GM10266 (cell line): ENCODE measurements at regions not wholly inside any gene's neighbourhood (a gene's known extent, or its start where the extent isn't known, plus 50 kb on each side); places are given as distances from the start of the nearest gene placed in this dataset.

Source experiments
- DNase-seq: peaks from one replicate; pipeline ENCODE4 v3.0.0; 2012; ENCODE audit errors: extremely low spot score
- TF ChIP-seq, protein P1 (sequence below): IDR thresholded peaks from 2 replicates; pipeline ENCODE4 v1.5.1; 2012; ENCODE audit warnings: mild to moderate bottlenecking, low read depth; ENCODE audit not compliant: control insufficient read depth, insufficient read depth; ENCODE audit errors: missing control alignments

DNA sequence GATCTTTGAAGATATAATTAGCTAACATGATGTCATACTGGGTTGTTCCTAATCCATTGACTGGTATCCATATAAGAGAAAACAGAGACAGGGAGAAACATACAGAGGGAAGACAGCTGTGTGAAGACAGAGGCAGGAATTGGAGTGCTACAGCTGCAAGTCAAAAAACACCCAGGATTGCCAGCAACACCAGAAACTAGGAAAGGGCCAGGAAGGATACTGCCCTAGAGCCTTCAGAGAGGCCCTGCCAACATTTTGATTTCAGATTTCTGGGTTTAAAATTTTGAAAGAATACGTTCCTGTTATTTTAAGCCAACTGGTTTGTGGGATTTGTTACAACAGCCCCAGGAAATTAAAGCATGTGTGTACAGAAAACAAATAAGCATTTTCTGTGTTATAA, 473.7 kb upstream of the FLRT2 start:
- DNase-seq, result no peak
- TF ChIP-seq, protein P1, sequence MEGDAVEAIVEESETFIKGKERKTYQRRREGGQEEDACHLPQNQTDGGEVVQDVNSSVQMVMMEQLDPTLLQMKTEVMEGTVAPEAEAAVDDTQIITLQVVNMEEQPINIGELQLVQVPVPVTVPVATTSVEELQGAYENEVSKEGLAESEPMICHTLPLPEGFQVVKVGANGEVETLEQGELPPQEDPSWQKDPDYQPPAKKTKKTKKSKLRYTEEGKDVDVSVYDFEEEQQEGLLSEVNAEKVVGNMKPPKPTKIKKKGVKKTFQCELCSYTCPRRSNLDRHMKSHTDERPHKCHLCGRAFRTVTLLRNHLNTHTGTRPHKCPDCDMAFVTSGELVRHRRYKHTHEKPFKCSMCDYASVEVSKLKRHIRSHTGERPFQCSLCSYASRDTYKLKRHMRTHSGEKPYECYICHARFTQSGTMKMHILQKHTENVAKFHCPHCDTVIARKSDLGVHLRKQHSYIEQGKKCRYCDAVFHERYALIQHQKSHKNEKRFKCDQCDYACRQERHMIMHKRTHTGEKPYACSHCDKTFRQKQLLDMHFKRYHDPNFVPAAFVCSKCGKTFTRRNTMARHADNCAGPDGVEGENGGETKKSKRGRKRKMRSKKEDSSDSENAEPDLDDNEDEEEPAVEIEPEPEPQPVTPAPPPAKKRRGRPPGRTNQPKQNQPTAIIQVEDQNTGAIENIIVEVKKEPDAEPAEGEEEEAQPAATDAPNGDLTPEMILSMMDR, result no peak

DNA sequence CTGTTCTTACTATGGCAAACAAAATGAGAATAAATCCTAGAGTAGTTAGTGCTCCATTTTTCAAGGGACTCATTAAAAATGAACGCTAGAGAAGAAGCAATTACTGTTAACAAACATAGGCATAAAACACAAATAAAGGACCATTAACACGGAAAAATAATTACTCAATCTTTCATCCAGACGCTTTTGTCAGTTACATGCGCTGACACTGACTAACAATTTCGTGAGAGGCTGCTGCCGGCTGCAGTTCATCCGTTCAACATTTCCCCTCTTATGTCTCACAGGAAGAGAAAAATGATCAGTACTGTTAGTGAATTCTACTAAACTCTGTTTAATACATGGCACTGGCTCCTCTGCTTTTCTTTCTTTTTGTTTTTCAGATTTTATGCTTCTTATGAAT, 472.7 kb upstream of the FLRT2 start:
- TF ChIP-seq, protein P1, result no peak
- DNase-seq, result no peak

DNA sequence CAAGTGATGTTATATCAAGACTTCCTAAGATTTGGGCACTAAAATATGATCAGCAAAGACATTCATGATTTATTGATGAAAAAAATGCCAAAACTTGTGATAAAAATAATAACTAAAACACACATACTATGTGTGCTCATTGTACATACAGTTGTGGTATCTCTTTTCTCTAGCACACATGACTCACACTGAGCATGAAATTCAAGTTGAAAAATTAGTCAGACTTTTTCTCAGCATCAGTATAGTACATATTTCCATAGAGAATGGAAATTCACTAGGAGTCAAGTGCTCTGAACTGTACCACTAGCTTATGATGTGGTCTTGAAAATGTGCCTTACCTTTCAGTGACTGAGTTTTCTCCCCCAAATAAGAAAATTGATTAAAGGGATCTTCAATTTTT, 471.8 kb upstream of the FLRT2 start:
- TF ChIP-seq, protein P1, result no peak
- DNase-seq, result no peak

DNA sequence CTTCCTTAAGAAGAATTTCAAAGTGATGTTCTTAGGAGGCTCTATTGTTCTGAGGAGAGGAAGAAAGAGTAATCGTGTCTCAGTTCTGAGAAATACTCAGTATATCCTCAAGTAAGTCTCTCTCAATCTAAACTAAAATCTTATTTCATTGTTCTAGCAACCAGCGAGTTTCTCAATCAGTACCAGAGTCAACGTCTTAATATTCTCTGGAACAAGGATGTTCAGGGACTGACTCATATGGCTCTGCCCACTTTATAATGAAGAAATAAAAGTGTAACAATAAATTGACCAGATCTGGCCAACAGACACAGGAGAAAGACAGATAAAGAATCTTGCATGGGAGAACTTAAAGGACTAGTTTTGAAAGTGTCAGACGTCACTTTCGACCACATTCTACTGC, 469.8 kb upstream of the FLRT2 start:
- TF ChIP-seq, protein P1, result no peak
- no peak for DNase-seq

DNA sequence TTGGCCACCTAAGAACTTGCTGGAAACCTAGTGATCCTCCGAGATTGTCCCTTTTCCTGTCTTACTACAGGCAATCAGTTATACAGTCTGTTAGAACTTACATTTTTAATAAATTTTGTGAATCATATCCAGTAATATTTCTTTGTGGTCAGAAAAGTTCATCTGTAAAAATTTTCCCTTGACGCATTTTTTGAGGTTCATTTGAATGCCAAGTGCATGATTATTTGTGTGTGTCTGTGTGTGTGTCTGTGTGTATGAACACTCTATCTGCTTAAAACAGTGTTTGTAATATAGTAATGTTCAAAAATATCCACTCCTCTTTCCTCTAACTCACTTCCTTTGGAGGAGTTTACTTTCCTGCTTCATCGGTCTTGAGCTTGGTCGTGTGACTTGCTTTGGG, 468.7 kb upstream of the FLRT2 start:
- DNase-seq, result no peak

DNA sequence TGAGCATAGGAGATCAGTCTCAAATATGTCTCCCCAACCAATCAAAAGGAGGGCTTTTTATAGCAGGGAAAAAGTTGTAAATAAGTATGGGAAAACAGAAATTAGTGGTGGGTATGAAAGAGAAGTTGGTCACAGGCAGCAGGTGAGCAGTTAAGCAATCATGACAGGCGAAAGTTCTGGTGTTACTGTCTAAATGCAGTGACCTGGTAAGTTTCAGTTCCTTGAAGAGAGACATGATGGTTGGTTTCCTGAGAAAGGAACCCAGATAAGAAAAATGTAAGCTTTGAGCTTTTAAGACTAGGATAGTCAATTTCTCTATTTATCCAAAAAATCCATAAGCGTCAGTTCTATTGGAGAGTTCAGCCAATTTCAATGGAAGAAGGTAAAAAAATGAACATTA, 466.2 kb upstream of the FLRT2 start:
- no peak for DNase-seq

More for the DNA sequence above, 468.7 kb upstream of the FLRT2 start:
- TF ChIP-seq, protein P1, result no peak

DNA sequence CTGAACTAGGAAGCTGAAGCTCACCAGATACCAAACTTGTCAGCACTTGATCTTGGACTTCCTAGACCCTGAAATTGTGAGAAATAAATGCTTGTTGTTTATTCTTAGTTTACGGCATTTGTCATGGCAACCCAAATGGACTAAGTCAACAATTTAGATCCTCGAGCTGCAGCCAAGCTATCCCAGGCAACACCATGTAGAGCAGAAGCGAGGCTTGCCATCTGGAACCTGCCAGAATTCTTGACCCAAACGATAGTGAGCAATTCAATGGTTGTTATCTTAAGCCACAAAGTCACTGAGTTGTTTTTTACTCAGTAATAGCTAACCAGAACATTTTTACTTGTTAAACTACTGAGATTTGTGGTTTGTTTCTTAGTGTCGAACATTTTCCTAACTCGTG, 458.5 kb upstream of the FLRT2 start:
- TF ChIP-seq, protein P1, result no peak
- DNase-seq, result no peak

More for the DNA sequence above, 466.2 kb upstream of the FLRT2 start:
- TF ChIP-seq, protein P1, result no peak
